Trophoblast cell (in vitro differentiated cells and primary cell): ENCODE measurements at regions not wholly inside any gene's neighbourhood (a gene's known extent, or its start where the extent isn't known, plus 50 kb on each side); places are given as distances from the start of the nearest gene placed in this dataset.
A peak's percentile ranks its signal among the peaks of the same experiment; 100 is the strongest.

Source experiments
- DNase-seq, 2 donors: peaks; one replicate each; pipeline ENCODE4 v3.0.0-alpha.2; 2016
- H2AFZ ChIP-seq: 2 replicates; pipeline ENCODE4 v1.6.1; 2013; ENCODE audit warnings: low read length, moderate library complexity, mild to moderate bottlenecking; ENCODE audit not compliant: insufficient read depth, poor library complexity
- H2AK5ac ChIP-seq: 2 replicates; pipeline ENCODE4 v1.6.1; 2013; ENCODE audit warnings: mild to moderate bottlenecking, low read length
- H2BK120ac ChIP-seq: 2 replicates; pipeline ENCODE4 v1.6.1; 2013; ENCODE audit warnings: low read length, mild to moderate bottlenecking, moderate library complexity; ENCODE audit not compliant: insufficient read depth, poor library complexity
- H2BK12ac ChIP-seq: 2 replicates; pipeline ENCODE4 v1.6.1; 2013; ENCODE audit warnings: mild to moderate bottlenecking, low read length, moderate library complexity
- H2BK5ac ChIP-seq: 2 replicates; pipeline ENCODE4 v1.6.1; 2013; ENCODE audit warnings: low read length, low read depth, moderate library complexity, mild to moderate bottlenecking; ENCODE audit not compliant: poor library complexity
- H3K14ac ChIP-seq: 2 replicates; pipeline ENCODE4 v1.6.1; 2013; ENCODE audit warnings: mild to moderate bottlenecking, low read length
- H3K18ac ChIP-seq: 2 replicates; pipeline ENCODE4 v1.6.1; 2013; ENCODE audit warnings: mild to moderate bottlenecking, low read length
- H3K23ac ChIP-seq: 2 replicates; pipeline ENCODE4 v1.6.1; 2013; ENCODE audit warnings: low read length
- H3K27ac ChIP-seq: 2 replicates; pipeline ENCODE4 v1.5.1; 2013; ENCODE audit warnings: low read depth, mild to moderate bottlenecking, inconsistent platforms, low read length, moderate library complexity
- H3K27me3 ChIP-seq: 2 replicates; pipeline ENCODE4 v1.6.1; 2013; ENCODE audit warnings: inconsistent platforms, mild to moderate bottlenecking, low read length, moderate library complexity; ENCODE audit not compliant: insufficient read depth
- H3K36me3 ChIP-seq, 2 experiments: 1 replicate in 1 of 2; 2 replicates in 1 of 2; pipeline ENCODE4 v1.6.1; 2013; ENCODE audit warnings: low read length in 2 of 2, mild to moderate bottlenecking in 2 of 2, moderate library complexity in 1 of 2; ENCODE audit not compliant: insufficient read depth in 2 of 2, control insufficient read depth in 1 of 2
- H3K4ac ChIP-seq: 2 replicates; pipeline ENCODE4 v1.6.1; 2013; ENCODE audit warnings: low read depth, mild to moderate bottlenecking, low read length, moderate library complexity
- H3K4me1 ChIP-seq, 2 experiments: 1 replicate in 1 of 2; 2 replicates in 1 of 2; pipeline ENCODE4 v1.6.1; 2013; ENCODE audit warnings: low read length in 2 of 2, mild to moderate bottlenecking in 2 of 2, moderate library complexity in 1 of 2; ENCODE audit not compliant: insufficient read depth in 2 of 2, control insufficient read depth in 1 of 2
- H3K4me2 ChIP-seq: 2 replicates; pipeline ENCODE4 v1.6.1; 2013; ENCODE audit warnings: inconsistent platforms, mild to moderate bottlenecking, low read length, moderate library complexity
- H3K4me3 ChIP-seq: 2 replicates; pipeline ENCODE4 v1.5.1; 2013; ENCODE audit warnings: mild to moderate bottlenecking, low read depth, low read length, inconsistent platforms
- H3K79me1 ChIP-seq: one replicate; pipeline ENCODE4 v1.6.1; 2013; ENCODE audit warnings: low read length
- H3K79me2 ChIP-seq: 2 replicates; pipeline ENCODE4 v1.6.1; 2013; ENCODE audit warnings: low read length, mild to moderate bottlenecking; ENCODE audit not compliant: control insufficient read depth, insufficient read depth, poor library complexity
- H3K9ac ChIP-seq: 2 replicates; pipeline ENCODE4 v1.6.1; 2013; ENCODE audit warnings: mild to moderate bottlenecking, low read length
- H3K9me3 ChIP-seq: 2 replicates; pipeline ENCODE4 v1.6.1; 2013; ENCODE audit warnings: low read depth, mild to moderate bottlenecking, control low read depth, inconsistent platforms, low read length; ENCODE audit not compliant: insufficient read depth
- H4K12ac ChIP-seq: 2 replicates; pipeline ENCODE4 v1.6.1; 2013; ENCODE audit warnings: low read depth, mild to moderate bottlenecking, low read length, moderate library complexity
- H4K8ac ChIP-seq: 2 replicates; pipeline ENCODE4 v1.6.1; 2013; ENCODE audit warnings: low read depth, mild to moderate bottlenecking, low read length, moderate library complexity
- H4K91ac ChIP-seq: one replicate; pipeline ENCODE4 v1.6.1; 2013; ENCODE audit warnings: low read depth, mild to moderate bottlenecking, low read length, moderate library complexity
- WGBS: extraction: QIAGEN DNeasy Blood & Tissue Kit; methylation state at CpG from one replicate; pipeline ENCODE4 v1.1.7; 2013; ENCODE audit warnings: missing lambda C conversion rate; ENCODE audit not compliant: insufficient read length, insufficient coverage; ENCODE audit errors: extremely low coverage; 5-methylcytosine and 5-hydroxymethylcytosine counted together

- Histone ChIP-seq H3K14ac (no peak overlapping the region), H4K91ac (no peak overlapping the region), H3K79me1 (no peaks in the 10 kb centered on the region), H3K9ac (no peak overlapping the region), H4K8ac (no peak overlapping the region), H3K36me3 (no peaks in the 10 kb centered on the region), H3K9me3 (peaks cover 5% of the 10 kb centered on the region), H3K27me3 (no peaks in the 10 kb centered on the region), H2BK120ac (no peak overlapping the region), H3K4me3 (no peak overlapping the region), H3K4me2 (no peak overlapping the region), H2AK5ac (no peak overlapping the region), H3K18ac (no peak overlapping the region), H3K23ac (no peak overlapping the region), H3K4me1 (no peaks in the 10 kb centered on the region), H3K27ac (no peak overlapping the region), H4K12ac (peak overlapping the region; percentile 2), H2BK12ac (no peak overlapping the region), H2AFZ (no peak overlapping the region), H2BK5ac (no peak overlapping the region), H3K4ac (no peak overlapping the region), H3K79me2 (no peaks in the 10 kb centered on the region)
- WGBS, result no CpG with 5 or more reads among the region's 12 CpGs
- no peak for DNase-seq
These were observed 1182.4 kb downstream of the HACE1 start for GRCh38 chr6:103677290-103677689.

GRCh38 chr6:103675807-103676406 is 1183.8 kb downstream of the HACE1 start:
- Histone ChIP-seq H3K4me1 (no peaks in the 10 kb centered on the region), H3K4me3 (no peak overlapping the region), H3K4ac (no peak overlapping the region), H3K18ac (no peak overlapping the region), H2BK120ac (no peak overlapping the region), H4K91ac (no peak overlapping the region), H3K27ac (no peak overlapping the region), H3K9me3 (peaks cover 5% of the 10 kb centered on the region), H2AK5ac (no peak overlapping the region), H3K14ac (no peak overlapping the region), H3K36me3 (no peaks in the 10 kb centered on the region), H3K27me3 (no peaks in the 10 kb centered on the region), H4K12ac (no peak overlapping the region), H3K9ac (no peak overlapping the region), H2BK5ac (no peak overlapping the region), H2BK12ac (no peak overlapping the region), H2AFZ (no peak overlapping the region), H3K4me2 (no peak overlapping the region), H3K79me2 (no peaks in the 10 kb centered on the region), H4K8ac (no peak overlapping the region), H3K23ac (no peak overlapping the region), H3K79me1 (no peaks in the 10 kb centered on the region)
- DNase-seq, result no peak
- no CpG with 5 or more reads among the region's 1 CpG for WGBS

- no peak overlapping the region for H3K4me2 ChIP-seq
- H2BK5ac ChIP-seq, result no peak overlapping the region
- H3K14ac ChIP-seq, result no peak overlapping the region
- H3K4me3 ChIP-seq, result no peak overlapping the region
- no peak overlapping the region for H3K18ac ChIP-seq
- no peak overlapping the region for H2AK5ac ChIP-seq
- H3K36me3 ChIP-seq, result no peaks in the 10 kb centered on the region
- H4K91ac ChIP-seq, result no peak overlapping the region
- no peak overlapping the region for H2BK12ac ChIP-seq
- H4K8ac ChIP-seq, result no peak overlapping the region
- no peak overlapping the region for H3K23ac ChIP-seq
- H3K79me1 ChIP-seq, result no peaks in the 10 kb centered on the region
- H3K79me2 ChIP-seq, result no peaks in the 10 kb centered on the region
- H3K9me3 ChIP-seq, result peaks cover 5% of the 10 kb centered on the region
- no peak overlapping the region for H3K9ac ChIP-seq
- H2BK120ac ChIP-seq, result no peak overlapping the region
- no peak for DNase-seq
- H4K12ac ChIP-seq, result no peak overlapping the region
- H2AFZ ChIP-seq, result no peak overlapping the region
- no peaks in the 10 kb centered on the region for H3K4me1 ChIP-seq
- H3K27me3 ChIP-seq, result no peaks in the 10 kb centered on the region
- no peak overlapping the region for H3K27ac ChIP-seq
- no peak overlapping the region for H3K4ac ChIP-seq
These were observed 1184.9 kb downstream of the HACE1 start for GRCh38 chr6:103674790-103675189.

GRCh38 chr6:103672169-103672568 is 1187.5 kb downstream of the HACE1 start:
- no peak overlapping the region for H3K4me2 ChIP-seq
- H3K23ac ChIP-seq, result no peak overlapping the region
- H2BK12ac ChIP-seq, result no peak overlapping the region
- no peak overlapping the region for H4K91ac ChIP-seq
- no peak overlapping the region for H3K27ac ChIP-seq
- no peak overlapping the region for H2AK5ac ChIP-seq
- H2BK120ac ChIP-seq, result no peak overlapping the region
- H3K36me3 ChIP-seq, result no peaks in the 10 kb centered on the region
- H3K9me3 ChIP-seq, result peaks cover under 1% of the 10 kb centered on the region
- no peak overlapping the region for H3K4ac ChIP-seq
- no peak overlapping the region for H2BK5ac ChIP-seq
- H2AFZ ChIP-seq, result no peak overlapping the region
- no peak overlapping the region for H3K14ac ChIP-seq
- no peak overlapping the region for H4K12ac ChIP-seq
- H3K4me3 ChIP-seq, result no peak overlapping the region
- no peak overlapping the region for H3K9ac ChIP-seq
- no peak overlapping the region for H3K18ac ChIP-seq
- H3K4me1 ChIP-seq, result no peaks in the 10 kb centered on the region
- no CpG with 5 or more reads among the region's 1 CpG for WGBS
- no peaks in the 10 kb centered on the region for H3K79me1 ChIP-seq
- no peak overlapping the region for H4K8ac ChIP-seq
- H3K79me2 ChIP-seq, result no peaks in the 10 kb centered on the region
- H3K27me3 ChIP-seq, result no peaks in the 10 kb centered on the region
- peak in 1 of 2 donors; percentile 26 for DNase-seq
